ENCODE measurements at regions not wholly inside any gene's neighbourhood (a gene's known extent, or its start where the extent isn't known, plus 50 kb on each side); places are given as distances from the start of the nearest gene placed in this dataset.

GRCh38 chr9:89657295-89657694 is 52.5 kb downstream of the GADD45G start:
- TF ChIP-seq, protein P1, sequence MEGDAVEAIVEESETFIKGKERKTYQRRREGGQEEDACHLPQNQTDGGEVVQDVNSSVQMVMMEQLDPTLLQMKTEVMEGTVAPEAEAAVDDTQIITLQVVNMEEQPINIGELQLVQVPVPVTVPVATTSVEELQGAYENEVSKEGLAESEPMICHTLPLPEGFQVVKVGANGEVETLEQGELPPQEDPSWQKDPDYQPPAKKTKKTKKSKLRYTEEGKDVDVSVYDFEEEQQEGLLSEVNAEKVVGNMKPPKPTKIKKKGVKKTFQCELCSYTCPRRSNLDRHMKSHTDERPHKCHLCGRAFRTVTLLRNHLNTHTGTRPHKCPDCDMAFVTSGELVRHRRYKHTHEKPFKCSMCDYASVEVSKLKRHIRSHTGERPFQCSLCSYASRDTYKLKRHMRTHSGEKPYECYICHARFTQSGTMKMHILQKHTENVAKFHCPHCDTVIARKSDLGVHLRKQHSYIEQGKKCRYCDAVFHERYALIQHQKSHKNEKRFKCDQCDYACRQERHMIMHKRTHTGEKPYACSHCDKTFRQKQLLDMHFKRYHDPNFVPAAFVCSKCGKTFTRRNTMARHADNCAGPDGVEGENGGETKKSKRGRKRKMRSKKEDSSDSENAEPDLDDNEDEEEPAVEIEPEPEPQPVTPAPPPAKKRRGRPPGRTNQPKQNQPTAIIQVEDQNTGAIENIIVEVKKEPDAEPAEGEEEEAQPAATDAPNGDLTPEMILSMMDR (IDR thresholded peaks at IDR 0.05): no peak
- no peak for TF ChIP-seq EP300 (IDR thresholded peaks at IDR 0.05; ENCODE audit: low read depth)
